HepG2 (cell line): ENCODE measurements at regions not wholly inside any gene's neighbourhood (a gene's known extent, or its start where the extent isn't known, plus 50 kb on each side); places are given as distances from the start of the nearest gene placed in this dataset.

Experiments used
- NR1H2 ChIP-seq: sonication (generic); formaldehyde crosslinking; IDR thresholded peaks from 2 replicates; pipeline ENCODE4 v1.8.1; 2022; ENCODE audit warnings: low read depth, missing genetic modification reagents, borderline replicate concordance
- POLR2AphosphoS5 ChIP-seq: IDR thresholded peaks from 2 replicates; pipeline ENCODE4 v1.6.1; 2012; ENCODE audit warnings: low read depth, low read length
- ZNF749 ChIP-seq: sonication (generic); formaldehyde crosslinking; IDR thresholded peaks from 2 replicates; pipeline ENCODE4 v1.8.0; 2022; ENCODE audit warnings: mild to moderate bottlenecking, missing genetic modification reagents, moderate library complexity, borderline replicate concordance
- TF ChIP-seq, protein P1 (sequence below): IDR thresholded peaks from 2 replicates; pipeline ENCODE4 v1.6.1; 2016
- TF ChIP-seq, protein P2 (sequence below): sonication (generic); formaldehyde crosslinking; conservative IDR thresholded peaks from 2 replicates; pipeline ENCODE4 v1.4.0; 2020; ENCODE audit warnings: missing genetic modification reagents
- TF ChIP-seq, protein P3 (sequence below), 2 experiments: fragments of 450-650 bp in 1 of 2; sonication (generic) in 1 of 2; formaldehyde crosslinking in 1 of 2; IDR thresholded peaks; 2 replicates each; pipeline versions ENCODE4 v1.6.1 to v1.8.0; 2016 to 2022; ENCODE audit warnings: antibody characterized with exemption in 1 of 2, mild to moderate bottlenecking in 1 of 2, missing genetic modification reagents in 1 of 2
- TF ChIP-seq, protein P4 (sequence below): IDR thresholded peaks from 2 replicates; pipeline ENCODE4 v1.6.1; 2016; ENCODE audit warnings: low read depth, missing genetic modification reagents, missing compliant biosample characterization

DNA sequence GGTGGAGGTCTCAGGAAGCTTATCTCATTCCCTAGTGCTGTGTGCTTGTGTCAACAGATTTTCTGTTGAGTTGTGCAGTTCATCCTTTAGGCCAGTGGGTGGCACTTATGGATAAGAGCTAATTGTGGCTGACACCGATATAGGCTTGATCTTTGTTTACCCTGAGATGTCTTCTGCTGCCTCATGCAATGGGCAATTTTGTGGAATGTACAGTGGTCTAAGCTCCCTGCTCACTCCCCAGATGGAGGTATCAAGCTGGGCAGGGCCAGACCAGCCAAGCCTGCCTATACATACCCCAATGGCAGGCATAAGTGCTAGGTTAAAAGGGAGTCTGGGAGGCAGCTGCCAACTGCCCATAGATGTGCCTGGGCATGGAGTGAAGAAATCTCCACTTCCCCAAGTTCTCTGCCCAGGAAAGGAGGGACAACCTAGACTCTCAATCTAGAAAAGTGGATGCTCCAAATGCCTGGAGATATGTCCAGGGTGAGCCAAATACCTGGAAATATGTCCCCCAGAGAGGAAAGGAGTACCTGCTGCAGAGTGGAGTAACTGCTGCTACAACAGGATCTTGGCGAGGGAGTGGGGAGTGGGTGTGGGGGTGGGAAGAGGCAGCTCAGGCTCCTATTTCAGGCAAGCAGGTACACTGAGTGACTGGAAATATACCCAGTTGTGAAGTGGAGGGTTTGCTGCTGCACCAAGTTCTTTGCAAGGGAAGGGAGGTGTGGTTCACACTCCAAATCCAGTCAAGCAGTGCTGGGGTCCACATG is 53.2 kb upstream of the ARG1 start (continued):
- TF ChIP-seq, protein P1, sequence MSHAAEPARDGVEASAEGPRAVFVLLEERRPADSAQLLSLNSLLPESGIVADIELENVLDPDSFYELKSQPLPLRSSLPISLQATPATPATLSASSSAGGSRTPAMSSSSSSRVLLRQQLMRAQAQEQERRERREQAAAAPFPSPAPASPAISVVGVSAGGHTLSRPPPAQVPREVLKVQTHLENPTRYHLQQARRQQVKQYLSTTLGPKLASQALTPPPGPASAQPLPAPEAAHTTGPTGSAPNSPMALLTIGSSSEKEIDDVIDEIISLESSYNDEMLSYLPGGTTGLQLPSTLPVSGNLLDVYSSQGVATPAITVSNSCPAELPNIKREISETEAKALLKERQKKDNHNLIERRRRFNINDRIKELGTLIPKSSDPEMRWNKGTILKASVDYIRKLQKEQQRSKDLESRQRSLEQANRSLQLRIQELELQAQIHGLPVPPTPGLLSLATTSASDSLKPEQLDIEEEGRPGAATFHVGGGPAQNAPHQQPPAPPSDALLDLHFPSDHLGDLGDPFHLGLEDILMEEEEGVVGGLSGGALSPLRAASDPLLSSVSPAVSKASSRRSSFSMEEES (CRISPR knock-in tag), result no peak
- TF ChIP-seq POLR2AphosphoS5, result no peak
- no peak for TF ChIP-seq NR1H2 (CRISPR knock-in tag)
- TF ChIP-seq, protein P2, sequence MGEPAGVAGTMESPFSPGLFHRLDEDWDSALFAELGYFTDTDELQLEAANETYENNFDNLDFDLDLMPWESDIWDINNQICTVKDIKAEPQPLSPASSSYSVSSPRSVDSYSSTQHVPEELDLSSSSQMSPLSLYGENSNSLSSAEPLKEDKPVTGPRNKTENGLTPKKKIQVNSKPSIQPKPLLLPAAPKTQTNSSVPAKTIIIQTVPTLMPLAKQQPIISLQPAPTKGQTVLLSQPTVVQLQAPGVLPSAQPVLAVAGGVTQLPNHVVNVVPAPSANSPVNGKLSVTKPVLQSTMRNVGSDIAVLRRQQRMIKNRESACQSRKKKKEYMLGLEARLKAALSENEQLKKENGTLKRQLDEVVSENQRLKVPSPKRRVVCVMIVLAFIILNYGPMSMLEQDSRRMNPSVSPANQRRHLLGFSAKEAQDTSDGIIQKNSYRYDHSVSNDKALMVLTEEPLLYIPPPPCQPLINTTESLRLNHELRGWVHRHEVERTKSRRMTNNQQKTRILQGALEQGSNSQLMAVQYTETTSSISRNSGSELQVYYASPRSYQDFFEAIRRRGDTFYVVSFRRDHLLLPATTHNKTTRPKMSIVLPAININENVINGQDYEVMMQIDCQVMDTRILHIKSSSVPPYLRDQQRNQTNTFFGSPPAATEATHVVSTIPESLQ, result no peak
- TF ChIP-seq ZNF749, result no peak
- TF ChIP-seq, protein P3, sequence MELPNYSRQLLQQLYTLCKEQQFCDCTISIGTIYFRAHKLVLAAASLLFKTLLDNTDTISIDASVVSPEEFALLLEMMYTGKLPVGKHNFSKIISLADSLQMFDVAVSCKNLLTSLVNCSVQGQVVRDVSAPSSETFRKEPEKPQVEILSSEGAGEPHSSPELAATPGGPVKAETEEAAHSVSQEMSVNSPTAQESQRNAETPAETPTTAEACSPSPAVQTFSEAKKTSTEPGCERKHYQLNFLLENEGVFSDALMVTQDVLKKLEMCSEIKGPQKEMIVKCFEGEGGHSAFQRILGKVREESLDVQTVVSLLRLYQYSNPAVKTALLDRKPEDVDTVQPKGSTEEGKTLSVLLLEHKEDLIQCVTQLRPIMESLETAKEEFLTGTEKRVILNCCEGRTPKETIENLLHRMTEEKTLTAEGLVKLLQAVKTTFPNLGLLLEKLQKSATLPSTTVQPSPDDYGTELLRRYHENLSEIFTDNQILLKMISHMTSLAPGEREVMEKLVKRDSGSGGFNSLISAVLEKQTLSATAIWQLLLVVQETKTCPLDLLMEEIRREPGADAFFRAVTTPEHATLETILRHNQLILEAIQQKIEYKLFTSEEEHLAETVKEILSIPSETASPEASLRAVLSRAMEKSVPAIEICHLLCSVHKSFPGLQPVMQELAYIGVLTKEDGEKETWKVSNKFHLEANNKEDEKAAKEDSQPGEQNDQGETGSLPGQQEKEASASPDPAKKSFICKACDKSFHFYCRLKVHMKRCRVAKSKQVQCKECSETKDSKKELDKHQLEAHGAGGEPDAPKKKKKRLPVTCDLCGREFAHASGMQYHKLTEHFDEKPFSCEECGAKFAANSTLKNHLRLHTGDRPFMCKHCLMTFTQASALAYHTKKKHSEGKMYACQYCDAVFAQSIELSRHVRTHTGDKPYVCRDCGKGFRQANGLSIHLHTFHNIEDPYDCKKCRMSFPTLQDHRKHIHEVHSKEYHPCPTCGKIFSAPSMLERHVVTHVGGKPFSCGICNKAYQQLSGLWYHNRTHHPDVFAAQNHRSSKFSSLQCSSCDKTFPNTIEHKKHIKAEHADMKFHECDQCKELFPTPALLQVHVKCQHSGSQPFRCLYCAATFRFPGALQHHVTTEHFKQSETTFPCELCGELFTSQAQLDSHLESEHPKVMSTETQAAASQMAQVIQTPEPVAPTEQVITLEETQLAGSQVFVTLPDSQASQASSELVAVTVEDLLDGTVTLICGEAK (IDR thresholded peaks at IDR 0.05), result no peak
- TF ChIP-seq, protein P3 (CRISPR knock-in tag; IDR thresholded peaks at IDR 0.05), result no peak
- TF ChIP-seq, protein P4, sequence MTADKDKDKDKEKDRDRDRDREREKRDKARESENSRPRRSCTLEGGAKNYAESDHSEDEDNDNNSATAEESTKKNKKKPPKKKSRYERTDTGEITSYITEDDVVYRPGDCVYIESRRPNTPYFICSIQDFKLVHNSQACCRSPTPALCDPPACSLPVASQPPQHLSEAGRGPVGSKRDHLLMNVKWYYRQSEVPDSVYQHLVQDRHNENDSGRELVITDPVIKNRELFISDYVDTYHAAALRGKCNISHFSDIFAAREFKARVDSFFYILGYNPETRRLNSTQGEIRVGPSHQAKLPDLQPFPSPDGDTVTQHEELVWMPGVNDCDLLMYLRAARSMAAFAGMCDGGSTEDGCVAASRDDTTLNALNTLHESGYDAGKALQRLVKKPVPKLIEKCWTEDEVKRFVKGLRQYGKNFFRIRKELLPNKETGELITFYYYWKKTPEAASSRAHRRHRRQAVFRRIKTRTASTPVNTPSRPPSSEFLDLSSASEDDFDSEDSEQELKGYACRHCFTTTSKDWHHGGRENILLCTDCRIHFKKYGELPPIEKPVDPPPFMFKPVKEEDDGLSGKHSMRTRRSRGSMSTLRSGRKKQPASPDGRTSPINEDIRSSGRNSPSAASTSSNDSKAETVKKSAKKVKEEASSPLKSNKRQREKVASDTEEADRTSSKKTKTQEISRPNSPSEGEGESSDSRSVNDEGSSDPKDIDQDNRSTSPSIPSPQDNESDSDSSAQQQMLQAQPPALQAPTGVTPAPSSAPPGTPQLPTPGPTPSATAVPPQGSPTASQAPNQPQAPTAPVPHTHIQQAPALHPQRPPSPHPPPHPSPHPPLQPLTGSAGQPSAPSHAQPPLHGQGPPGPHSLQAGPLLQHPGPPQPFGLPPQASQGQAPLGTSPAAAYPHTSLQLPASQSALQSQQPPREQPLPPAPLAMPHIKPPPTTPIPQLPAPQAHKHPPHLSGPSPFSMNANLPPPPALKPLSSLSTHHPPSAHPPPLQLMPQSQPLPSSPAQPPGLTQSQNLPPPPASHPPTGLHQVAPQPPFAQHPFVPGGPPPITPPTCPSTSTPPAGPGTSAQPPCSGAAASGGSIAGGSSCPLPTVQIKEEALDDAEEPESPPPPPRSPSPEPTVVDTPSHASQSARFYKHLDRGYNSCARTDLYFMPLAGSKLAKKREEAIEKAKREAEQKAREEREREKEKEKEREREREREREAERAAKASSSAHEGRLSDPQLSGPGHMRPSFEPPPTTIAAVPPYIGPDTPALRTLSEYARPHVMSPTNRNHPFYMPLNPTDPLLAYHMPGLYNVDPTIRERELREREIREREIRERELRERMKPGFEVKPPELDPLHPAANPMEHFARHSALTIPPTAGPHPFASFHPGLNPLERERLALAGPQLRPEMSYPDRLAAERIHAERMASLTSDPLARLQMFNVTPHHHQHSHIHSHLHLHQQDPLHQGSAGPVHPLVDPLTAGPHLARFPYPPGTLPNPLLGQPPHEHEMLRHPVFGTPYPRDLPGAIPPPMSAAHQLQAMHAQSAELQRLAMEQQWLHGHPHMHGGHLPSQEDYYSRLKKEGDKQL (CRISPR knock-in tag), result no peak
